CD4-positive, alpha-beta T cell treated with Interleukin-4 for 4 hours (primary cell): ENCODE measurements at regions not wholly inside any gene's neighbourhood (a gene's known extent, or its start where the extent isn't known, plus 50 kb on each side); places are given as distances from the start of the nearest gene placed in this dataset.
A peak's percentile ranks its signal among the peaks of the same experiment; 100 is the strongest.

Experiments used
- DNase-seq: peaks from one replicate; pipeline ENCODE4 v3.0.0-alpha.2; 2020

DNA sequence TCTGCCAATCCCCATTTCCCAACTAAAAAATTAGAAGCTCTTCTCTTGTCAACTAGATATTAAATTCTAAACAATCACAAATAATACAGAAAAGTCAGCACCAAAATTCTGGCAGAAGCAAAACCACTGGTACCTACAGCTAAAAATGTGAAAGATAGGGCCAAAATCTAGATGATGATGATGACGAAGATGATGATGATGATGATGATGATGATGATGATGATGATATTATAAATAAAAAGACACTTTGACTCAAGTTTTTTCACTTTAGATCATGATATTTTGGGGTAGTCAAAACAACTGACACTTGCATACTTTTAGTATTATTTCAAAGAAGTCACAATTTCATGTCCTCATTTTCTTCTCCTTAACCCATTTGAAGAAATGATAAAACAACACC lies 470.1 kb upstream of the NR2F2 start:
- no peak for DNase-seq

- DNase-seq: no peak
Measured at GRCh38 chr15:95864467-95864886, 466.0 kb upstream of the NR2F2 start.

- DNase-seq: no peak
Measured at GRCh38 chr15:95865330-95865739, 465.2 kb upstream of the NR2F2 start.

GRCh38 chr15:95866711-95867440 lies 463.6 kb upstream of the NR2F2 start:
- DNase-seq: no peak

GRCh38 chr15:95868450-95868849 lies 462.1 kb upstream of the NR2F2 start:
- DNase-seq: no peak

GRCh38 chr15:95868970-95869369 lies 461.5 kb upstream of the NR2F2 start:
- DNase-seq: no peak

DNA sequence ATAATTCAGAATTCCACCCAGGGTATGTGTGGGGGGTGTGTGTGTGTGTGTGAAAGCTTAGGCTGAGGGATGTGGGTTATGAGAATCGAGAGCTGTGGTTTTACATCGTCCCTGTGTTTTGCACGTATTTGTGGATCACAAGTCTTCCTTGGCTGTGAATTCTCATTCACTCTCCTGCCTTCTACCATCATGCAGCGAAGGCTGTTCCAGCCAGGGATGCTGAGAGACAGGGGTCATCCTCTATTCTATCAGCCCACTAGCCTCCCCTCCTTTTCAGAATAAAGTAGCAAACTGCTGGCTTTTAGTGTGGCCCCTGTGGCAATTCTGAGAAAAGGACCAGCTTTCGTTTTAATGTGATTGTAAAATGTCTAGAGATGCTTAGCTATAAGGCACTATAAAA lies 460.6 kb upstream of the NR2F2 start:
- no peak for DNase-seq

GRCh38 chr15:95872366-95872771 lies 458.1 kb upstream of the NR2F2 start:
- DNase-seq: no peak

DNA sequence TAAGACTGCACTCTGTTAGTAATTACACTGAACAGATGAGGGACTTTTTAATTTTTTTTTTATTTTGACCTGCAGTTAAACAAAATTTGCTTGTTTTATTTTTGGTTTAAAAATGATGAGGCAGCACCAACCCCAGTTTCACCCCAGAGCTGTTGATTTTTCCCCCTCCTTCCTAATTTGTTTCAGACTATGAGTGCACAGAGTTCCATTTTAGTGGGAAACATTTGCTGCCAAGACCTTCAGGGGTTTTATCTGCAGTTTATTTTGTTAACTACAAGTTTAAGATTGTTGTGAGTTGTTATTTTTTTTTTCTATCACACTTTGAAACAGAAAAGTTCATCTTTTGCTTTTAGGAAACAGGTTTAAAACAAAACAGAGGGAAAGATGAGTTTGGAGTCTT lies 455.9 kb upstream of the NR2F2 start:
- DNase-seq: no peak

DNA sequence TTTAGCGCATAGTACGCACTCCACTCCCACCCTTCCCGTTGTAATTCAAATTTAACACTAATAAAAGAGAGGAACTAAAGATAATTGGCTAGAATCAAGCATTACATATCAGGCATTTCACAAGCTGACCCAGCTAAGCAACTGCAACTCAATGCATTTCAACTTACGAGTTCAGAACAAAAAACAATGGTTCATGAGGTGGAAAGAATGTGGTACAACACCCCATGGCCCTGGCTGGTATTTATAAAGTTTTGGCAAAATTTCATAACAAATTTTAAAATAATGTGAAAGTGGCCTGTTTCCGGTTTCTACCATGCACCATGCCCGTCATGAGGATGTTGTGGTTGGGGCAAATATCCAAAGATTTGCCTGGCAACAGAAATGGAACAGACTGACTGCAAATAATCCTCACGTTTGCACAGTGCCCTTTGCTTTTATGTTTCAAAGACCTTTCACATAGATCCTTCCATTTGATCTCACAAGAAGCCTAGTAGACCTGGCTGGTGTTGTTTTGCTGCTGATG lies 455.3 kb upstream of the NR2F2 start:
- peak; percentile 19 for DNase-seq

GRCh38 chr15:95880031-95880570 lies 450.4 kb upstream of the NR2F2 start:
- DNase-seq: no peak

GRCh38 chr15:95880630-95881029 lies 449.9 kb upstream of the NR2F2 start:
- no peak for DNase-seq

DNA sequence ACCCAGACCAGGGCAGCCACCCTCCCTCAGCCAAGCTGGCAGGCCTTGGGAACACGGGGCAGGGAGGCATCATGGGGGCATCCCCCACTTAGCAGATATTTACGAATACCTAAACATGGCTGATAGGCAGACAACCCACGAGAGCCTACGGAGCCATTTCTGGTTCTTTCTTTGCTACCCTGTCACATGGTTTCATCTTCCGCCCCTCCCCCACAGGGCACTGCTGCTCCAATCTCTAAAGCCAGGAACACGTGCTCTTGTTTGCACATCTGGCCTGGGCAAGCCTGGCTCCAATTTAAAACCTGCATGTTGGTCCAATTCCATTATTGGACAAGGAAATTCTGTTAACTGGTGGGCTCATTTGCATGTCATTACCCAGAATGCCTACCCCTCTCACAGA lies 447.4 kb upstream of the NR2F2 start:
- no peak for DNase-seq

DNA sequence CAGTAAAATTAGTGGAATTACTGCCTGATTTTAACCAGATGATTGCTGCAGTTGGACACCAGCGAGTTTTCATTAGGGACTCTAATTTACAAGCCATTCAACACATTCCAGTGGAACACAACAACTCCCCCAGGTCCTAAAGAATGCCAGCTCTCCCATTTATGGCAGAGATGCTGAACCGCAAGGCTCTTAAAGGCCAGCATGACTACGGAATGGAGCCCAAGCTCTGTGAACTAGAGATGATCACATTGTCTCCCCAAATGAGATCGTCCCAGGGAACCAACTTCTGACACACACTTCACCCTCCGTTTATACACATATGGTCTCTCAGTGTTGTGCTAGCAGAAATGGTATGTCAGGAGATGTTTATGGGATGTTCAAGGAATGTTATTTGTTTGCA lies 446.2 kb upstream of the NR2F2 start:
- no peak for DNase-seq

DNA sequence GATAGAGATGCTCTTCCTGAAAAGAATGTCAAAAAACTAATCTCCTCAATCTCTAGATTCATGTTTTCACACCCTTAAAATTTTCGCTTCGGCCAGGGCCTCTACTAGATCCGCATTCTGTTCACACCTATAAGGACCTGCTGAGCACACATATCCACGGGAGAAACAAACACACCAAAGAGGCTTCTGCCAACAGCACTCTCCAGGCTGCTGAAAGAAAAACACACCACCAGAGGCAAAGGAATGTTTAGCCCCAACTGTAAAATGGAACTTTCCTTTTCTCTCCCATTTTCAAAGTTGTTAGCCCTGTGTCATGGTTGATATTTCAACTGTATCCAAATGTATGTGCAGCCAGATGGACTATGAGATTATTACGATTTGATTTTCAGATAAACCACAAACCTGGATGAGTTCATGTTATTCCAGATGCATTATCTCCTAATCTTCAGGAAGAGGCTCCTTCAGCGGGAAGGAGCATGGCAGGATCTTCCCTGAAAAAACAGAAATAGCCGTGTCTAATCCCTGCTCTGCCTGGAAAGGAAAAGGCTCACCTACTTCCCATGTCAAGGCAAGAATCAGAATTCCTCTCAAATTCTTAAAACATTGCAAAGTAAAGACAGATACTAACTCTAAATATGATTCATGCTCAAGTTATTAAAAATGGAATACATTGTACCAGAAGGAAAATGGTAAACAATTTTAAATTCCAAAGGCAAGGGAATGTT lies 442.7 kb upstream of the NR2F2 start:
- no peak for DNase-seq

DNA sequence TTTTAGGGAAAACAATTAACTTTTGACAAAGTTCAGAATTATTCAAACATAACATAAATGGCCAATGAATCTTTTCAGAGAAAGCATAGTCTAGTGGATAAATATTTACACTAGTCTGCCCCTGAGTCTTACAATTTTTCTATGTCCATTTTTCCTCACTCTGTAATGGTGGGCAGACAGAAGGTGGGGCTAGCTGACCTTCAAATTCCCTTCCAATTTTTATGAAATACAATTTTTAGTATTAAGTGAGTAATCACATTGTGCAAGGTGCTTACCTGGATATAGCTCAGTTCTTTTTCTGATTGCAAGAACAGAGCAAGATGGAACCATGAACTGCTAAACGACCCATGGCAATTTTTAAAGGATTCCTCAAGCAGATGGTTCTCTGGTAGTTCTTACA lies 441.7 kb upstream of the NR2F2 start:
- no peak for DNase-seq

DNA sequence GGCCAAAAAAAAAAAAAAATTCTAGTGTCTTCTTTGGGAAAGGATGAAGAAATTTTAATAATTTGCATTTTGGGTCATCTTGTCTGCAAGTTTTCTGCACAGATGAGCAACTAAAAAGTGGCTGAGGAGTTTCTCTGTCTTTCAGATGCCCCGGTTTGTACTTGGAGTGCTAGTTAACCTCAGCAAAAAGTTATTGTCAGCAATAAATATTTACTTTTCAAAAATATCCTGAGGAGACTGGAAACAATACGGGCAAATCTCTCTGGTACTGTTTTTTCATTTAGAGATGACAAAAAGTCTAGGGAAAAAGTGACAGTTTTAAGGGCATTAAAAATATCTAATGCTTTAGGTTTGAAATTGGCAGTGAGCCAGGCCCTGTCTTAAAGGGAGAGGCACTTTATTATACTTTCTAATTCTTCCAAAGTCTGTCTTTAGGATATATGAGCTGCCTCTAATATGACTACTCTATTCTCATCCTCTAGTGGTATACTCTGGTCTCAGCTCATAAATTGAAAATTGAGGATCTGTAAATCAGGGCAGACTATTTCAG lies 436.0 kb upstream of the NR2F2 start:
- DNase-seq: no peak

GRCh38 chr15:95895508-95895907 lies 435.0 kb upstream of the NR2F2 start:
- DNase-seq: no peak

GRCh38 chr15:95897651-95898050 lies 432.8 kb upstream of the NR2F2 start:
- no peak for DNase-seq

- DNase-seq: no peak
Measured at GRCh38 chr15:95898761-95899160, 431.7 kb upstream of the NR2F2 start.

- DNase-seq: no peak
Measured at GRCh38 chr15:95901271-95901670, 429.2 kb upstream of the NR2F2 start.

DNA sequence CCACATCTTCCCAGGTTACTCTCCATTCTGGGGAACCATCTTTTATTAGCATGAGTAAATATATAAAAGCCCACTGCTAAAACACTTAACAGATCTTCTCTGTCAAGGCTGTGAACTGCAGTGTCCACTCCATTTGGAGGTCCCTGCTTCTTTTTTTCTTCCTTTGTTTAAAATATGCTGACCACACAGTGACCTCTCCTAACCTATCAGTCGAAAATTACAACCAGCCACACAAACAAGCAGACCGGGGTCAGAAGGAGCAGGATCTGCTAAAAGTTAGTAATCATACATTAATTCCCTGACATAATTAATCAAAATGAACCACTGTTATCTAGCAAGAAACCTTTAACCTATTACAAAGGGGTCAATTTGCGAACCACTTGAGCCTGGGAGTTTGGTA lies 427.9 kb upstream of the NR2F2 start:
- no peak for DNase-seq

- no peak for DNase-seq
Measured at GRCh38 chr15:95903352-95903751, 427.1 kb upstream of the NR2F2 start.
